MM.1S (cell line): ENCODE measurements at regions not wholly inside any gene's neighbourhood (a gene's known extent, or its start where the extent isn't known, plus 50 kb on each side); places are given as distances from the start of the nearest gene placed in this dataset.

Experiments used
- DNase-seq: peaks from one replicate; pipeline ENCODE4 v3.0.0-alpha.2; 2015
- H2AFZ ChIP-seq: fragments of 300-600 bp; sonication (generic); 2 replicates; pipeline ENCODE4 v1.6.0; 2016; ENCODE audit warnings: antibody characterized with exemption, low read length
- H3F3A ChIP-seq: fragments of 300-600 bp; sonication (generic); 2 replicates; pipeline ENCODE4 v1.6.1; 2016; ENCODE audit warnings: mild to moderate bottlenecking, antibody characterized with exemption, low read length, moderate library complexity, mixed read lengths; ENCODE audit not compliant: insufficient read depth
- H3K27ac ChIP-seq: fragments of 300-600 bp; sonication (generic); 2 replicates; pipeline ENCODE4 v1.5.1; 2016; ENCODE audit warnings: mild to moderate bottlenecking, low read length
- H3K27me3 ChIP-seq: fragments of 300-600 bp; sonication (generic); replicated peaks from 2 replicates; pipeline ENCODE4 v1.6.0; 2016; ENCODE audit warnings: low read length; ENCODE audit not compliant: insufficient read depth
- H3K36me3 ChIP-seq: fragments of 300-600 bp; sonication (generic); replicated peaks from 2 replicates; pipeline ENCODE4 v1.6.1; 2016; ENCODE audit warnings: mild to moderate bottlenecking, low read length, mixed read lengths; ENCODE audit not compliant: insufficient read depth
- H3K4me1 ChIP-seq: fragments of 300-600 bp; sonication (generic); 2 replicates; pipeline ENCODE4 v1.6.1; 2016; ENCODE audit warnings: low read length, mixed read lengths
- H3K4me2 ChIP-seq: fragments of 300-600 bp; sonication (generic); 2 replicates; pipeline ENCODE4 v1.6.0; 2016; ENCODE audit warnings: low read depth, low read length
- H3K4me3 ChIP-seq: fragments of 300-600 bp; sonication (generic); 2 replicates; pipeline ENCODE4 v1.5.1; 2016; ENCODE audit warnings: low read length, mixed read lengths
- H3K79me2 ChIP-seq: fragments of 300-600 bp; sonication (generic); 2 replicates; pipeline ENCODE4 v1.6.1; 2016; ENCODE audit warnings: mixed run types, low read length, mixed read lengths
- H3K9ac ChIP-seq: fragments of 300-600 bp; sonication (generic); 2 replicates; pipeline ENCODE4 v1.6.1; 2016; ENCODE audit warnings: low read length, mixed read lengths
- H3K9me2 ChIP-seq: fragments of 300-600 bp; sonication (generic); replicated peaks from 2 replicates; pipeline ENCODE4 v1.6.1; 2016; ENCODE audit warnings: mild to moderate bottlenecking, low read length, mixed read lengths; ENCODE audit not compliant: insufficient read depth
- H3K9me3 ChIP-seq: fragments of 300-600 bp; sonication (generic); replicated peaks from 2 replicates; pipeline ENCODE4 v1.6.1; 2016; ENCODE audit warnings: mild to moderate bottlenecking, low read length, mixed read lengths; ENCODE audit not compliant: insufficient read depth
- H4K20me1 ChIP-seq: fragments of 300-600 bp; sonication (generic); 2 replicates; pipeline ENCODE4 v1.6.1; 2016; ENCODE audit warnings: mild to moderate bottlenecking, low read length, moderate library complexity, mixed read lengths; ENCODE audit not compliant: insufficient read depth
- CTCF ChIP-seq: fragments of 300-600 bp; sonication (generic); IDR thresholded peaks from 2 replicates; pipeline ENCODE4 v1.5.1; 2016; ENCODE audit warnings: antibody characterized with exemption, low read length, mixed read lengths
- EZH2 ChIP-seq: fragments of 300-600 bp; sonication (generic); optimal IDR thresholded peaks from 2 replicates; pipeline ENCODE3; 2017; ENCODE audit warnings: low read depth, mild to moderate bottlenecking, antibody characterized with exemption, low read length, mixed read lengths
- EZH2phosphoT487 ChIP-seq: fragments of 300-600 bp; sonication (generic); IDR thresholded peaks from 2 replicates; pipeline ENCODE4 v1.6.1; 2018; ENCODE audit warnings: antibody characterized with exemption, low read length

- H3K9ac ChIP-seq, result no peak overlapping the region
- H3K4me3 ChIP-seq, result no peak overlapping the region
- H3K9me2 ChIP-seq, result no peaks in the 10 kb centered on the region
- H3K27me3 ChIP-seq, result no peaks in the 10 kb centered on the region
- no peak overlapping the region for H3K4me2 ChIP-seq
- no peaks in the 10 kb centered on the region for H3K36me3 ChIP-seq
- DNase-seq, result no peak
- no peak overlapping the region for H2AFZ ChIP-seq
- peaks cover 21% of the 10 kb centered on the region for H3F3A ChIP-seq
- no peak overlapping the region for H3K27ac ChIP-seq
- no peaks in the 10 kb centered on the region for H3K79me2 ChIP-seq
- TF ChIP-seq EZH2phosphoT487 (no peak), EZH2 (no peak), CTCF (no peak)
- H4K20me1 ChIP-seq, result no peaks in the 10 kb centered on the region
- H3K9me3 ChIP-seq, result no peaks in the 10 kb centered on the region
- H3K4me1 ChIP-seq, result peaks cover 26% of the 10 kb centered on the region
Observed at GRCh38 chr4:153912301-153912700, 123.4 kb upstream of the SFRP2 start.

- no peaks in the 10 kb centered on the region for H3K36me3 ChIP-seq
- no peaks in the 10 kb centered on the region for H3K9me3 ChIP-seq
- TF ChIP-seq CTCF (no peak), EZH2phosphoT487 (no peak), EZH2 (no peak)
- H4K20me1 ChIP-seq, result no peaks in the 10 kb centered on the region
- H3K9me2 ChIP-seq, result no peaks in the 10 kb centered on the region
- H3K79me2 ChIP-seq, result no peaks in the 10 kb centered on the region
- H2AFZ ChIP-seq, result no peak overlapping the region
- H3K27me3 ChIP-seq, result no peaks in the 10 kb centered on the region
- no peak for DNase-seq
- H3K4me3 ChIP-seq, result no peak overlapping the region
- H3K9ac ChIP-seq, result no peak overlapping the region
- H3F3A ChIP-seq, result no peaks in the 10 kb centered on the region
- H3K4me2 ChIP-seq, result no peak overlapping the region
- H3K27ac ChIP-seq, result no peak overlapping the region
- peaks cover 2% of the 10 kb centered on the region; the same call in 1 of the 2 replicates for H3K4me1 ChIP-seq
Observed at GRCh38 chr4:153909672-153910071, 120.8 kb upstream of the SFRP2 start.

- no peaks in the 10 kb centered on the region for H4K20me1 ChIP-seq
- H3K9me3 ChIP-seq, result no peaks in the 10 kb centered on the region
- no peaks in the 10 kb centered on the region for H3K27me3 ChIP-seq
- DNase-seq, result no peak
- no peaks in the 10 kb centered on the region for H3F3A ChIP-seq
- H3K36me3 ChIP-seq, result no peaks in the 10 kb centered on the region
- TF ChIP-seq EZH2phosphoT487, result no peak
- TF ChIP-seq EZH2, result no peak
- no peak for TF ChIP-seq CTCF
- H3K4me1 ChIP-seq, result no peaks in the 10 kb centered on the region
- no peak overlapping the region for H3K27ac ChIP-seq
- H3K79me2 ChIP-seq, result no peaks in the 10 kb centered on the region
- no peak overlapping the region for H3K9ac ChIP-seq
- H3K4me3 ChIP-seq, result no peak overlapping the region
- H3K4me2 ChIP-seq, result no peak overlapping the region
- no peak overlapping the region for H2AFZ ChIP-seq
- no peaks in the 10 kb centered on the region for H3K9me2 ChIP-seq
Observed at GRCh38 chr4:153906231-153906630, 117.3 kb upstream of the SFRP2 start.
